Karpas-422 (cell line): ENCODE measurements at regions not wholly inside any gene's neighbourhood (a gene's known extent, or its start where the extent isn't known, plus 50 kb on each side); places are given as distances from the start of the nearest gene placed in this dataset.
A peak's percentile ranks its signal among the peaks of the same experiment; 100 is the strongest.

Experiments
- DNase-seq: peaks from one replicate; pipeline ENCODE4 v3.0.0-alpha.2; 2015
- H2AFZ ChIP-seq: fragments of 200-600 bp; sonication (generic); 2 replicates; pipeline ENCODE4 v1.6.1; 2014; ENCODE audit warnings: antibody characterized with exemption, low read length, mixed read lengths
- H3K27ac ChIP-seq: fragments of 200-600 bp; sonication (generic); 2 replicates; pipeline ENCODE4 v1.5.1; 2014; ENCODE audit warnings: mild to moderate bottlenecking, low read length, moderate library complexity
- H3K27me3 ChIP-seq: fragments of 200-600 bp; sonication (generic); 2 replicates; pipeline ENCODE4 v1.6.1; 2014; ENCODE audit warnings: low read length, mixed read lengths
- H3K36me3 ChIP-seq: fragments of 200-600 bp; sonication (generic); 2 replicates; pipeline ENCODE4 v1.6.1; 2014; ENCODE audit warnings: low read length, mixed read lengths; ENCODE audit not compliant: insufficient read depth
- H3K4me1 ChIP-seq: fragments of 200-600 bp; sonication (generic); 2 replicates; pipeline ENCODE4 v1.6.1; 2014; ENCODE audit warnings: mild to moderate bottlenecking, low read length, mixed read lengths
- H3K4me2 ChIP-seq: fragments of 200-600 bp; sonication (generic); 2 replicates; pipeline ENCODE4 v1.6.1; 2014; ENCODE audit warnings: low read length, low read depth, mild to moderate bottlenecking; ENCODE audit not compliant: poor library complexity, severe bottlenecking
- H3K4me3 ChIP-seq: fragments of 200-600 bp; sonication (generic); 2 replicates; pipeline ENCODE4 v1.5.1; 2014; ENCODE audit warnings: mild to moderate bottlenecking, antibody characterized with exemption, low read length, mixed read lengths
- H3K79me2 ChIP-seq: fragments of 200-600 bp; sonication (generic); 2 replicates; pipeline ENCODE4 v1.6.1; 2014; ENCODE audit warnings: mild to moderate bottlenecking, low read length, mixed read lengths
- H3K9ac ChIP-seq: fragments of 200-600 bp; sonication (generic); 2 replicates; pipeline ENCODE4 v1.6.0; 2014; ENCODE audit warnings: low read length
- H3K9me2 ChIP-seq: fragments of 200-600 bp; sonication (generic), shearing (Covaris generic); replicated peaks from 2 replicates; pipeline ENCODE4 v1.6.0; 2014; ENCODE audit warnings: mild to moderate bottlenecking, low read length, moderate library complexity; ENCODE audit not compliant: insufficient read depth
- H3K9me3 ChIP-seq: fragments of 300-700, 200-600 bp; sonication (generic); 2 replicates; pipeline ENCODE4 v1.6.1; 2014; ENCODE audit warnings: low read length, mixed read lengths
- H4K20me1 ChIP-seq: fragments of 200-600 bp; sonication (generic); 2 replicates; pipeline ENCODE4 v1.6.1; 2014; ENCODE audit warnings: mild to moderate bottlenecking, antibody characterized with exemption, low read length, low read depth; ENCODE audit not compliant: insufficient read depth

DNA sequence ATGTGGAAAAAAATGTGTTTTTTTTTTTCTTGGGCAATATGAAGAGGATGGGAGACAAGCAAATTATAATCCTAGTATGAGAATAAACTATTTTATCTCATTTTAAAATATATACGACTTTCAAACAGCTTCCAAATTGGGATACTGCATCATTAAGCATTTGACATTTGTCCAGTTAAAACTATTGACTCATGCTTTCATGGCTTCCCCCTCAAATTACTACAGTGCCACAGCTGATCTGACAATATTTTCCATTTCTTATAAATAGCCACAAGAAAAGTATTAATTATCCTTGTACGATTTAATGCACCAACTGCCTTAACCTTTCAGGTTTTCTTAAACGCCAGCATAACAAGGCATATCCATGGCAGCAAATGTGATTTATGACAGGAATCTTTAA is 1134.8 kb upstream of the ZEB2 start:
- H3K4me2 ChIP-seq = no peak overlapping the region
- no peak for DNase-seq
- no peak overlapping the region for H3K9ac ChIP-seq
- peaks cover 5% of the 10 kb centered on the region for H3K4me1 ChIP-seq
- no peaks in the 10 kb centered on the region for H3K9me3 ChIP-seq
- H3K27me3 ChIP-seq = no peaks in the 10 kb centered on the region
- H3K9me2 ChIP-seq = no peaks in the 10 kb centered on the region
- no peak overlapping the region for H3K4me3 ChIP-seq
- H2AFZ ChIP-seq = no peak overlapping the region
- no peak overlapping the region for H3K27ac ChIP-seq
- no peaks in the 10 kb centered on the region for H3K36me3 ChIP-seq
- no peaks in the 10 kb centered on the region for H3K79me2 ChIP-seq
- no peaks in the 10 kb centered on the region for H4K20me1 ChIP-seq

DNA sequence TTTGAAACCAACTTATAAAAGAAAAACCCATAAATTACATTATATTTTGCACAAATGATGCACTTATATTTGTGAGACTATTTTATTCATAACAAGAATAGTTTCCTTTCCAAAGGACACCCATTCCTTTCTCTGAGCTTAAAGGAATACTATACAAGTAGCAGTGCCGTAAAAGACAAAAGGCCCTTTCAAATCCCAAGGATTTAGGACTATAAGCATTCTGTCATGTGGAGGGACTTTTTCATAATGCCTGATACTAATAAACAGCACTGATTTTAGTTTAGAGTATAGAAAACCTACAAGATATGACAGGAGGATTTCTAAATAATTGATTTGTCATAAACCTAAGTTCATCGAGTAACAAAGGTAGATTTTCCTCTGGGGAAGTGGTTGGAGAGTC is 1134.2 kb upstream of the ZEB2 start:
- H3K4me3 ChIP-seq = no peak overlapping the region
- no peak overlapping the region for H3K4me2 ChIP-seq
- H4K20me1 ChIP-seq = no peaks in the 10 kb centered on the region
- no peaks in the 10 kb centered on the region for H3K27me3 ChIP-seq
- peaks cover 5% of the 10 kb centered on the region for H3K4me1 ChIP-seq
- no peak overlapping the region for H3K9ac ChIP-seq
- no peaks in the 10 kb centered on the region for H3K9me3 ChIP-seq
- no peaks in the 10 kb centered on the region for H3K9me2 ChIP-seq
- no peak for DNase-seq
- no peaks in the 10 kb centered on the region for H3K79me2 ChIP-seq
- H3K36me3 ChIP-seq = no peaks in the 10 kb centered on the region
- 0 out of 2 replicates have a peak overlapping the region, but pooled peaks have one; percentile 24 for H2AFZ ChIP-seq
- H3K27ac ChIP-seq = no peak overlapping the region

DNA sequence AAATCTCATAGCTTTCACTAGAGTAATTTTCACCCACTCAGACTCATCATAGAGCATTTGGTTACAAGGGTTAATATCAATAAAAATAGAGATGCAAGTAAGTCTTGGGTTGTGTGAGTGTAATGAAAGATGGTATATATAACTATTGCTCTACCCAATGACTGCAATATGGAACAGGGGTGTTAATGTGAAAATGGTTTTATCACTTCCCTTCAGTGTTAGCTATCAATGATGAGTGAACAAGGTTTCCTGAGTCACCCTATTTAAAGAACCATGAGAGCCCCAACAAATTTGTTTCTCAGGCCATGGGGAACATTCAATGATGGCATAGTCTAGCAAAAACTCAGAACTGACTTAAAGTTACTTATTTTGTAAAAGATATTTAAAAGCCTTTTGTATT is 1133.6 kb upstream of the ZEB2 start:
- H3K27ac ChIP-seq = no peak overlapping the region
- H2AFZ ChIP-seq = no peak overlapping the region
- H3K27me3 ChIP-seq = no peaks in the 10 kb centered on the region
- peaks cover 5% of the 10 kb centered on the region for H3K4me1 ChIP-seq
- no peak overlapping the region for H3K4me2 ChIP-seq
- no peak overlapping the region for H3K4me3 ChIP-seq
- H4K20me1 ChIP-seq = no peaks in the 10 kb centered on the region
- no peak overlapping the region for H3K9ac ChIP-seq
- H3K9me2 ChIP-seq = no peaks in the 10 kb centered on the region
- H3K9me3 ChIP-seq = no peaks in the 10 kb centered on the region
- H3K36me3 ChIP-seq = no peaks in the 10 kb centered on the region
- DNase-seq = no peak
- H3K79me2 ChIP-seq = no peaks in the 10 kb centered on the region

DNA sequence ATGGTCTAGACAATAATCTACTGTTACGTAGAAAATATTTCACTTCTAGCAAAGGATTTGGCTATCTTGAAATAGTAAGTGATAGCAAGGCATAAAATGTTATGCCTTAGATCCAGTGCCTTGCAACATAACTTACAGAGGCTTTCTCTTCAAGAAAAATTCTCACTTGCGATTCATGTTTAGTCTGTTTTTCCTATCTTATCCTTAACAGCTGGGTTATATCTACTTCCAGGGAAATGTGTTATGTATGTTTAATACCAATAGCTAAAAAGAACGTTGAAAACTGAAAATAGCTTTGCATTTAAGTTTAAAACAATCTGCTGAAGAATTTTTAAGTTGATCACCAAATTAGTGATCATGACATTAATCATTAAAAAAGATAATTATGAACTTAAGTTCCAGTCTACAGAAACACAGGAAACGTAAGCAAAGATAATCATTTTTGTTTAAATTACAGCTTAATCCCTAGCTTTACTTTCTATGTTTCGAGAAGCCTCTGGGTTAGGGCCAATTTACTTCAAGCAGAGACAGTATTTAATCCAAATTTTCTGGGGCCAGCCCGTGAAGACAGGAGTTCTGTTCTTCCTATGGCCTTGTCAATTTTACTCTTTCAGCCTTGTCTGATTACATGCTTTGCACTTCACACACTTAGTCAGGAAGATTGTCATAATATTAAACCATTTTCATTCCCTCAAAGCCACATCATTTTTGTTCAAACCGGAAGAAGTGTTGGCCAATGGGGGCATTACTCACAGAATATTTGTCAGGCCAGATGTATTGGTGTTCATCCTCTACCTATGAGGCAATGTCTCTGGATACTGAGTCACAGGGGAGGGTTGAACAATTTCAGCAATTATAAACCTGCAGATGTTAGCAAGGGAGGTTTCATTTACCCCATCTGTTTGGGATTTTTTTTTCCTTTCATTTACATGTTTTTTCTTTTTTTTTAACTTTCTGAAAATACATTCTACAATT is 1132.9 kb upstream of the ZEB2 start:
- H3K9me2 ChIP-seq = no peaks in the 10 kb centered on the region
- peak overlapping the region; percentile 17; the same call in 1 of the 2 replicates for H2AFZ ChIP-seq

DNA sequence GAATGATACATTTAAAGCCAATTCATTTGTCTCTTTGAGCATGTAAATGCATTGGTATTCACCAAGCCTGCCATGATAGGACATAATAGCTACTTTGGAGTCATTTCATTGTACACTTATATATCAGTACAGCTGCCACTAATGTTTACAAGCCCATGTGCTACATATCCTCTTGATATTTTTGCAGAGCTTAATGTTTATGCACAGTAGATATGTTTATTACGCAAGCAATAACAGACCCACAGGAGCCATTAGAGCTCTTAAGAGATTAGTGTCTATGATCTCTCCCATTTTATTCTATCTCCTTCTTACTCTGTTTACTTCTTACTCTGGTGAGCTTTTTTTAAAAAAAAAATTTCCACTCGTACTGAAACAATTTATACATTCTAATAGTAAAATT is 1132.1 kb upstream of the ZEB2 start:
- H3K4me2 ChIP-seq = no peak overlapping the region
- H3K9me3 ChIP-seq = no peaks in the 10 kb centered on the region
- no peaks in the 10 kb centered on the region for H4K20me1 ChIP-seq
- no peaks in the 10 kb centered on the region for H3K9me2 ChIP-seq
- no peak for DNase-seq
- H3K4me1 ChIP-seq = peaks cover 5% of the 10 kb centered on the region
- no peaks in the 10 kb centered on the region for H3K27me3 ChIP-seq
- H3K4me3 ChIP-seq = no peak overlapping the region
- no peaks in the 10 kb centered on the region for H3K79me2 ChIP-seq
- H3K27ac ChIP-seq = no peak overlapping the region
- H3K9ac ChIP-seq = no peak overlapping the region
- no peaks in the 10 kb centered on the region for H3K36me3 ChIP-seq
- no peak overlapping the region for H2AFZ ChIP-seq

More for the DNA sequence above, 1132.9 kb upstream of the ZEB2 start:
- no peak overlapping the region for H3K9ac ChIP-seq
- H3K27me3 ChIP-seq = no peaks in the 10 kb centered on the region
- no peak for DNase-seq
- H3K4me2 ChIP-seq = no peak overlapping the region
- H3K4me1 ChIP-seq = peaks cover 5% of the 10 kb centered on the region
- no peaks in the 10 kb centered on the region for H4K20me1 ChIP-seq
- no peak overlapping the region for H3K27ac ChIP-seq
- H3K9me3 ChIP-seq = no peaks in the 10 kb centered on the region
- H3K36me3 ChIP-seq = no peaks in the 10 kb centered on the region
- no peaks in the 10 kb centered on the region for H3K79me2 ChIP-seq
- H3K4me3 ChIP-seq = no peak overlapping the region

DNA sequence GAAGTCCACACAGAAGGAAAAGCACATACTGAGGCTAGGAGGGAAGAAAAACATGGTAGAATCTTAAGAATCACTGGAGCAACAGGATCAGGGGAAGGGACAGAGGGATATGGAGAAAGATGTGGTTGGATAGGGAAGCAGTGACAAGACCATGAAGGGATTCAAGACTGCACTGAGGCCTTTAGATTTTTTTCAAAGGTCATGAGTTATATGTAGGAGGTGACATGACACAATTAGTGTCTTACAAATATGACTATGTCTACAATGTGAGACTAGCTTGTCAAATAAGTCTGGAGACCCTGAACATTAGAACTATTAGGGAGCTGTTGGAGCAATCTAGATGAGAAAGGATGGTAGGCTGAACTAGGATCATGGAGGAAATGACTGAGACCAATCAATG is 1130.3 kb upstream of the ZEB2 start:
- Histone ChIP-seq H3K9me2 (no peaks in the 10 kb centered on the region), H3K79me2 (no peaks in the 10 kb centered on the region), H3K4me3 (no peak overlapping the region), H3K27ac (no peak overlapping the region), H4K20me1 (no peaks in the 10 kb centered on the region), H3K4me1 (peaks cover 5% of the 10 kb centered on the region), H3K4me2 (no peak overlapping the region), H3K36me3 (no peaks in the 10 kb centered on the region), H3K9me3 (no peaks in the 10 kb centered on the region), H3K9ac (no peak overlapping the region), H3K27me3 (no peaks in the 10 kb centered on the region), H2AFZ (no peak overlapping the region)
- no peak for DNase-seq

DNA sequence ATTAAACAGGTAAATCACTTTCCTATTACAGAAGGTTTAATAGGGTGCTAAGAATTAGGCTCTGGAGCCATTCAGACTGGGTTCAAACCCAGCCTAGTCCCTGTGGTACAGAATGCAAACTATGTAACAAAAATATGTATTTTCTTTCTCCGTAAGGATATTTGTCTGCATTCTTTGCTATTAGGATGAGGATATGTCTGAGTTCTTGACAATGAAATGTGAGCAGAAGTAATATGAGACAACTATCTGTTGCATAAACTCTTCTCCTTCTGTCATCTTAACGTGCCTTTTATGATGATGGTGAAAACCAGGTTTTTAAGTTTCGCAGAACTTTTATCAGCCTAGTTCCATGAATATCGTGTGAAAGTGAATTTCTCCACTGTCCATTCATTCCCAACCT is 1129.1 kb upstream of the ZEB2 start:
- Histone ChIP-seq H2AFZ (no peak overlapping the region), H3K27me3 (no peaks in the 10 kb centered on the region), H3K4me2 (no peak overlapping the region), H3K79me2 (no peaks in the 10 kb centered on the region), H3K9me2 (no peaks in the 10 kb centered on the region), H3K4me1 (peaks cover 5% of the 10 kb centered on the region), H3K36me3 (no peaks in the 10 kb centered on the region), H3K4me3 (no peak overlapping the region), H4K20me1 (no peaks in the 10 kb centered on the region), H3K9me3 (no peaks in the 10 kb centered on the region), H3K27ac (no peak overlapping the region), H3K9ac (no peak overlapping the region)
- no peak for DNase-seq

DNA sequence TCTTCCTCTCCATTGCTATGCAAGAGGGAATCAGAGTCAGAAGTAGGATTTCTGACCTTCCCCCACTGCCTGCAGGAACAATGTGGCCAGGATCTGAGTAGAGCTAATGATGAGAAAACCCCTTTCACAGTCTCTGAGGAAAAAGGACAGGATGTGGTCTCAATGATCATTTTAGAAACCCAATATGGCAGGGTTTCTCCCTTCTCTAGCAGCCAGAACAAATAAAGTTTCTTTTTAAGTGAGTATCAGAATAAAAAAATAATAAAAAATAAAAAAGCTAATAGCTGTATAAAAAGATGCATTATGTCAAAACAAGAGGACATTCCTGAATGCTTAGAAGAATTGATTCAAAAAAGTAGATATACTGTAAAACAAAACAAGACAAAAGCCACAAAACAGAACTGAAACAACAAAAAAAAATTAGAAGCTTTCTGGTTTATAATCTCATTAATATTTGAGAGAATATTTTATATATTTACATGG is 1124.9 kb upstream of the ZEB2 start:
- Histone ChIP-seq H3K4me3 (no peak overlapping the region), H3K36me3 (no peaks in the 10 kb centered on the region), H4K20me1 (no peaks in the 10 kb centered on the region), H3K9me2 (no peaks in the 10 kb centered on the region), H3K27me3 (no peaks in the 10 kb centered on the region), H3K4me2 (no peak overlapping the region), H3K9ac (no peak overlapping the region), H3K27ac (no peak overlapping the region), H3K9me3 (no peaks in the 10 kb centered on the region), H3K4me1 (no peaks in the 10 kb centered on the region), H2AFZ (no peak overlapping the region), H3K79me2 (no peaks in the 10 kb centered on the region)
- DNase-seq = no peak
